ENCODE measurements at regions not wholly inside any gene's neighbourhood (a gene's known extent, or its start where the extent isn't known, plus 50 kb on each side); places are given as distances from the start of the nearest gene placed in this dataset.
A peak's percentile ranks its signal among the peaks of the same experiment; 100 is the strongest.

DNA sequence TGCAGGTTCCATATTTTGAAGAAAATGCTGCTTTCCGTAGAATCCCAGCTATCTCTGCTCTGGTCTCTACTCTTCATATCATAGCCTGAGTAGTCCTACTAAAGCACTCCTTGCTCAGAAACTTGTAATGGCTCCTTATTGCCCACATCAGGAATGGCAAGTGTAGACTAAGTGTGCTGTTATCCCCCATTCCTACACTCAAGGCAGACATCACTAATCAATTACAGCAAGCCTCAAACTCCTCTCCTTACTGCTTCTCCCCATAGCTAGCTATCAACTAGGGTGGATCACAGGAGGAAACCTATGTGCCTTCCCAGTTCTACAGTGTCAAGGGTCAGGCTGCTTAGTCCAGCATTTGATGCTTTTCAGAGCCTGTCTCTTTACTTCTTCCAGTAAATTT, 163.4 kb downstream of the HAPSTR1 start:
- no peaks in the 10 kb centered on the region for H3K36me3 Mint-ChIP-seq (ENCODE audit: low read depth)
- H3K4me3 ChIP-seq = no peak overlapping the region
- DNase-seq (ENCODE audit: low spot score) (no peak), ATAC-seq (no peak)
- H3K27ac ChIP-seq (ENCODE audit: low read depth) = no peak overlapping the region
- H3K4me1 Mint-ChIP-seq = peaks cover 7% of the 10 kb centered on the region
- no peak overlapping the region for H3K4me3 Mint-ChIP-seq
- H2AFZ ChIP-seq = no peak overlapping the region
- H4K20me1 ChIP-seq (replicated peaks; ENCODE audit: insufficient read depth) = no peaks in the 10 kb centered on the region
- H3K9me3 Mint-ChIP-seq = no peaks in the 10 kb centered on the region
- H3K27ac Mint-ChIP-seq = no peak overlapping the region
- TF ChIP-seq JUNB (IDR thresholded peaks at IDR 0.05; ENCODE audit: unreplicated experiment) (no peak), ETS1 (IDR thresholded peaks at IDR 0.05) (no peak), STAT1 (IDR thresholded peaks at IDR 0.05; ENCODE audit: unreplicated experiment) (no peak)
- TF ChIP-seq, protein P1, sequence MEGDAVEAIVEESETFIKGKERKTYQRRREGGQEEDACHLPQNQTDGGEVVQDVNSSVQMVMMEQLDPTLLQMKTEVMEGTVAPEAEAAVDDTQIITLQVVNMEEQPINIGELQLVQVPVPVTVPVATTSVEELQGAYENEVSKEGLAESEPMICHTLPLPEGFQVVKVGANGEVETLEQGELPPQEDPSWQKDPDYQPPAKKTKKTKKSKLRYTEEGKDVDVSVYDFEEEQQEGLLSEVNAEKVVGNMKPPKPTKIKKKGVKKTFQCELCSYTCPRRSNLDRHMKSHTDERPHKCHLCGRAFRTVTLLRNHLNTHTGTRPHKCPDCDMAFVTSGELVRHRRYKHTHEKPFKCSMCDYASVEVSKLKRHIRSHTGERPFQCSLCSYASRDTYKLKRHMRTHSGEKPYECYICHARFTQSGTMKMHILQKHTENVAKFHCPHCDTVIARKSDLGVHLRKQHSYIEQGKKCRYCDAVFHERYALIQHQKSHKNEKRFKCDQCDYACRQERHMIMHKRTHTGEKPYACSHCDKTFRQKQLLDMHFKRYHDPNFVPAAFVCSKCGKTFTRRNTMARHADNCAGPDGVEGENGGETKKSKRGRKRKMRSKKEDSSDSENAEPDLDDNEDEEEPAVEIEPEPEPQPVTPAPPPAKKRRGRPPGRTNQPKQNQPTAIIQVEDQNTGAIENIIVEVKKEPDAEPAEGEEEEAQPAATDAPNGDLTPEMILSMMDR (conservative IDR thresholded peaks at IDR 0.05; ENCODE audit: low read depth in 2 of 2) = no peak
- H3K27me3 Mint-ChIP-seq (ENCODE audit: insufficient read depth, low read depth, poor library complexity) = peaks cover 7% of the 10 kb centered on the region
- H3K4me2 ChIP-seq = no peak overlapping the region
- no peaks in the 10 kb centered on the region for H3K36me3 ChIP-seq (ENCODE audit: insufficient read depth)
- H3K79me2 ChIP-seq (replicated peaks; ENCODE audit: insufficient read depth) = no peaks in the 10 kb centered on the region
- no peaks in the 10 kb centered on the region for H3K4me1 ChIP-seq (ENCODE audit: insufficient read depth)
- H3K9me2 ChIP-seq (ENCODE audit: insufficient read depth) = 0 out of 2 replicates have a peak, but pooled peaks cover 4% of the 10 kb centered on the region
- no peaks in the 10 kb centered on the region for H3F3A ChIP-seq (replicated peaks; ENCODE audit: low read depth)
- no peaks in the 10 kb centered on the region for H3K27me3 ChIP-seq (ENCODE audit: insufficient read depth)

- H3K27ac Mint-ChIP-seq = no peak overlapping the region
- H3K27me3 Mint-ChIP-seq (ENCODE audit: insufficient read depth, low read depth, poor library complexity) = peaks cover 7% of the 10 kb centered on the region
- H3K4me3 ChIP-seq = no peak overlapping the region
- H3K9me2 ChIP-seq (ENCODE audit: insufficient read depth) = 0 out of 2 replicates have a peak, but pooled peaks cover 4% of the 10 kb centered on the region
- no peaks in the 10 kb centered on the region for H3K36me3 ChIP-seq (ENCODE audit: insufficient read depth)
- no peaks in the 10 kb centered on the region for H3K27me3 ChIP-seq (ENCODE audit: insufficient read depth)
- no peaks in the 10 kb centered on the region for H4K20me1 ChIP-seq (replicated peaks; ENCODE audit: insufficient read depth)
- H3K4me1 ChIP-seq (ENCODE audit: insufficient read depth) = no peaks in the 10 kb centered on the region
- no peaks in the 10 kb centered on the region for H3F3A ChIP-seq (replicated peaks; ENCODE audit: low read depth)
- peaks cover 7% of the 10 kb centered on the region for H3K4me1 Mint-ChIP-seq
- H3K9me3 Mint-ChIP-seq = no peaks in the 10 kb centered on the region
- no peak overlapping the region for H3K4me2 ChIP-seq
- DNase-seq (ENCODE audit: low spot score) (peak; percentile 94), ATAC-seq (peak; percentile 89)
- TF ChIP-seq, protein P1 (conservative IDR thresholded peaks at IDR 0.05; ENCODE audit: low read depth in 2 of 2) = peak; percentile 86 to 97
- no peak for TF ChIP-seq POLR2AphosphoS5 (IDR thresholded peaks at IDR 0.05; ENCODE audit: low read depth)
- H2AFZ ChIP-seq = no peak overlapping the region
- no peak overlapping the region for H3K4me3 Mint-ChIP-seq
- no peak overlapping the region for H3K27ac ChIP-seq (ENCODE audit: low read depth)
- no peaks in the 10 kb centered on the region for H3K79me2 ChIP-seq (replicated peaks; ENCODE audit: insufficient read depth)
- no peaks in the 10 kb centered on the region for H3K36me3 Mint-ChIP-seq (ENCODE audit: low read depth)
These were observed 164.8 kb downstream of the HAPSTR1 start for GRCh38 chr16:9256196-9256595.
